ENCODE measurements at regions not wholly inside any gene's neighbourhood (a gene's known extent, or its start where the extent isn't known, plus 50 kb on each side); places are given as distances from the start of the nearest gene placed in this dataset.
"Not testable (repeated sequence)": the region's sequence is repeated elsewhere in the genome, so short reads cannot be mapped to it uniquely, and the experiment has no call there.

DNA sequence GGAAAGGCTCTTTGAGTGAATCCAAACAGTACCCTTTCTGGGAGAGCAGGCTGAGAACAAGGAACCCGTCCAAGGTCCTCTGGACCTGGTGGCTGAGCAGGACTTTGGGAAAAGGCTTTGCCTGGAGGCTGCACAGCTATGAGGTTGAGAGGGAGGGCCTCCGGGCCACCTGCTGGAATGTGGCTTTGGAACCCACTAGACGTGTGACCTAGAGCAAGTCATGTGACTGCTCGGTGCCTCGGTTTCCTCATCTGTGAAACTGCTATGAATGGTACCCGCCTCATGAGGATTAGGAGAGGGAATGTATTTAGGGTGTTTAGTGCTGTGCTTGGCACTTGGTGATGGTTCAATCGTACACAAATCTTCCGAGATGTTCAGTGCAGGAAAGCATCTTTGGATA, 50.4 kb downstream of the HAPSTR1 start:
- DNase-seq: no peak

DNA sequence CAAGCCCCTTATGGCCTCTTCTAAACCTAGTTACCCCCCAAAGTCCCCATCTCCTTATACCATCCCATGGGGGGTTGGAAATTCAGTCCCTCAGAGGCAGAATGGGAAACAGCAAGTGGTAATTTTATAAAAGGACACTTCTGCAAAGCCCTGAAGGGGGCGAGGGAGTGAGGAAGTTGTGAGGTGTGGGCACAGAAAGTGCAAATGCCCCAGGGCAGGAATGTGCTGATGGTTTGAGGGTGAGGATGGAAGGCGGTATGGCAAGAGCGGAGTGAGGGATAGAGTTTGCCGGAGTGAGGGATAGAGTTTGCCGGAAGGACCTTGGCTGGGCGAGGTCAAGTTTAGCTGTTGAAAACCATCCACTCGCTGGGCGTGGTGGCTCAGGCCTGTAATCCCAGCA, 52.7 kb downstream of the HAPSTR1 start:
- DNase-seq: no peak

DNA sequence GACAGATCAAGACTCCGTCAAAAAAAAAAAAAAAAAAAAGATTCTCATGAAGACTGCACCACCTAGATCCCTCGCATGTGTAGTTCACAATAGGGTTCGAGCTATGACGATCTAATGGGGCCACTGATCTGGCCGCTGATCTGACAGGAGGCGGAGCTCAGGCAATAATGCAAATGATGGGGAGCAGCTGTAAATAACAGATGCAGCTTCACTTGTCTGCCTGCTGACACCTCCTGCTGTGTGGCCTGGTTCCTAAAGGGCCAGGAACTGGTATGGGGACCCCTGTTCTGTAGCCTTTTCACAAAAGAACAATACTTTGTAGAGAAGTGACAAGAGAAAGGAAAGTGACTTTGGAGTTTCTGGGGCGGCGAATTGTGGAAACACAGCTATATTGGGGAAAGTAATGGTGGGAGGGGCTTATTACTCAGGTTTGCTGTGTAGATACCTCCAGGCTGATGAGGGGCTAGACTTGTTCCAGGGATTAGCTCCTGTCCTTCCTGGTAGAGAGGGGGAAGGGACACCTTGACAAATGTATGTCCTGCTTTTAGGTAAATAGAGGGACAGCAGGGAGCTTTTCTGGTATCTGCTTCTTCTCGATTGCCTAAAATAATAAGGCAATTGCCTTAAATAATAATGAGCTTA, 57.1 kb downstream of the HAPSTR1 start:
- DNase-seq: no peak

DNA sequence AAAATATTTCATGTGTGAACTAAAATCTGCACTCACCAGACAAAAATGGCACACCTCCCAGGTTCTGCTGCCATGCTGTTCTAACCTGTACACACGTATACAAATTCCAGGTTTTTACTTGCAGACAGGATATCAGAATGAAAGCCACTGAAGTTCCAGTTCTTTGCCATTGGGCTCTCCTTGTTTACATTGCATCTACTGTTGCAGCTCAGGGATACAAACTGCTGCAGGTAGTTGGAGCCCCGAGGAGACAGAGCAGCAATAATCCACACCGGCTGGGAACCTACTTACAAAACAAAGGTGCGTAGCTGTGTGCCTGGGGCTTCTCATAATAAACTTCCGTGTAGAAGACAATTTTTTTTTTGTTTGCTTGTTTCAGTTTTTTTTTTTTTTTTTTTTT, 59.6 kb downstream of the HAPSTR1 start:
- no peak for DNase-seq

DNA sequence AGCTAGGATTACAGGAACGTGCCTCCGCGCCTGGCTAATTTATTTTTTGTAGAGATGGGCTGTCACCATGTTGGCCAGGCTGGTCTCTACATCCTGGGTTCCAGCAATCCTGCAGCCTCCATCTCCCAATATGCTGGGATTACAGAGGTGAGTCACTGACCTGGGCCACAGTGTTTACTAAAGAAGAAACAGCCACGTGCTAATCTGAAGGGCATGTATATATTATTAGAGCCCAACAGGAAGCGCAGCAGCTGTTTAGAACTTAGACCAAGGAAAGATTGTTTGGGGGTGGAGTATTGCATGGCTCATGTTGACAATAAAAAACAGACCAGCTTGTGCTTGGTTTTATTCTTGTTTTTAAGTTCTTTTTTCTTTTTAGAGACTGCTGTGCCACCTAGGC, 60.2 kb downstream of the HAPSTR1 start:
- no peak for DNase-seq

DNA sequence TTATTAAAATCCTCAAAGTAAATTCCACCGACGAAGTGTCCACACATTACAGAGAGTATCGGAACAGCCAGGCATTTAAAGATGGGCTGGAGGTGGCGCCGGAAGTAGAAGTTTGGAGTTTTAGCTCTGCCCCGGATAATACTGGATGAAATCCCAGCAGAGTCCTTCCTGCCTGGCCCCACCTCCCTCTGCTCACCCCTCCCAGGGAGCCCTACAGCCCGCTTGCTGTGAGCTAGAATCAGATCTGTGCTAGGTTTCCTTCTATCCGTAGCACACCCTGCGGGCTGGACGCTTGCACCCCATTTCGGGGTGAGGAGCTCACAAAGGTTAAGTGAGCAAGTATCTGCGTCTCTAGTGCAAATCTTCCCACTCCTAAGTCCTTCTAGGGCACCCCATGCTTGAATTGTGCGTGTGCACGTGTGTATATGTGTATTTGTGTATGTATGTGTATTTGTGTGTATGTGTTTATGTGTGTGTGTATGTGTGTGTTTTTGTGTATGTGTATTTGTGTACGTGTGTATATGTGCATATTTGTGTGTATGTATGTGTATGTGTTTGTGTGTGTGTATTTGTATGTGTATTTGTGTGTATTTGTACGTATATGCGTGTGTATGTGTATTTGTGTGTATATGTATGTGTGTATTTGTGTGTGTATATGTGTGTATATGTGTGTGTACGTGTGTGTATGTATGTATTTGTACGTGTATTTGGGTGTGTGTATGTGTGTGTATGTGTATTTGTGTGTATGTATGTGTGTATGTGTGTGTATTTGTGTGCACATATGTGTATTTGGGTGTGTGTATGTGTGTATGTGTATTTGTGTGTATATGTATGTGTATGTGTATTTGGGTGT, 61.4 kb downstream of the HAPSTR1 start:
- DNase-seq: no peak

DNA sequence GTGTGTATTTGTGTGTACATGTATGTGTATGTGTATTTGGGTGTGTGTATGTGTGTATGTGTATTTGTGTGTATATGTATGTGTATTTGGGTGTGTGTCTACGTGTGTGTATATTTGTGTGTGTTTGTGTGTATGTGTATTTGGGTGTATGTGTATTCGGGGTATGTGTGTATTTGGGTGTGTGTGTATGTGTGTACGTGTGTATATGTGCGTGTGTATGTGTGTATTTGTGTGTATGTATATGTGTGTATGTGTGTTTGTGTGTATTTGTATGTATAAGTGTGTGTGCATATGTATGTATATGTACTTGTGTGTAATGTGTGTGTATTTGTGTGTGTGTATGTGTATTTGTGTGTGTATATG, 62.0 kb downstream of the HAPSTR1 start:
- no peak for DNase-seq

DNA sequence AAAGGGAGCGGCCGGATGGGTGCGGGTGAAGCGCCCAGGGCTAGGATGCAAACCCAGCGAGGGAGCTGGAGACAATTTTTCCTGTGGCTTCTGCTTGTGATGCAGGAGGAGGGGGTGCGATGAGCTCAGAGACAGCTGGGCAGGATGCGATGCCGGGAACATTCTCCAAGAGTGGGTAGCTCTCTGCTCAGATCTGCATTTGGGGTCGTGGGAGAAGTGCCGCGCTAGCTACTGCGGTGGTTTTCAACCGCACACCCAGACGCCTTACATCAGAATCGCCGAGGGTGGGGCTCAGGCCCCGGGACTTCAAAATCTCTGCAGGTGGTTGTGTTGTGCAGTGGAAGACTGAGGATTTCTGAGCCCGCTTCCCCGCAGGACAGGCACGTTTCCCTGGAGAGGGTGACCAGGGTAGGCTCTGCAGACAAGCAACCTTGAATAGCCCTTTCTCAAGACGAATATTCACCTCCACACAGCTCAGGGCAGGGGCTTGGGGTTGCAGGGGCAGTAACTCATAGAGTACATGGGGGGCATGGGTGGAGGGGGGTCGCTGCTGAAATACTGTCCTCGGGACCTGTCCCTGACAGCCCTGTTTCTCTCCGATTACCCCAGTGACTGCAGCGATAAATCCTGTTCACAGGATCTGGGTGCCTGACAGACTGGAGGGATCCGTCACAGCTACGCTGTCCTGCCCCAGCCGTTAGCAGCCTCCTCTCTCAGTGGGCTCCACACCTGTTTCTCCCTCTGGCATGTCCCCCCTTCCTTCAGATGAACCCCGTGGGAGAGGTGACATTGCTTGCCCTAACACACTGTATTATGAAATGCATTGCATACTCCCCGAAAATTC, 63.3 kb downstream of the HAPSTR1 start:
- no peak for DNase-seq

DNA sequence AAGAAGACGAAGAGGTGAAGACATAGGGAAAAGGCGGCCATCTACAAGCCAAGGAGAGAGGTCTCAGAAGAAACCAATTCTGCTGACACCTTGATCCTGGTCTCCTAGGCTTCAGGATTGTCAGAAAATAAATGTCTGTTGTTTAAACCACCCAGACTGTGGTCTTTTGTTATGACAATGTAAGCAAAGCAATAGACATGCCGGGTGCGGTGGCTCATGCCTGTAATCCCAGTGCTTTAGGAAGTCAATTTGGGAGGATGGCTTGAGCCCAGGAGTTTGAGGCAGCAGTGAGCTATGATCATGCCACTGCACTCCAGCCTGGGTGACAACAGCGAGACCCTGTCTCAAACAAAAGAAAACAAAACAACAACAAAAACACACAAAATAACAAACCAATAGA, 64.4 kb downstream of the HAPSTR1 start:
- no peak for DNase-seq

DNA sequence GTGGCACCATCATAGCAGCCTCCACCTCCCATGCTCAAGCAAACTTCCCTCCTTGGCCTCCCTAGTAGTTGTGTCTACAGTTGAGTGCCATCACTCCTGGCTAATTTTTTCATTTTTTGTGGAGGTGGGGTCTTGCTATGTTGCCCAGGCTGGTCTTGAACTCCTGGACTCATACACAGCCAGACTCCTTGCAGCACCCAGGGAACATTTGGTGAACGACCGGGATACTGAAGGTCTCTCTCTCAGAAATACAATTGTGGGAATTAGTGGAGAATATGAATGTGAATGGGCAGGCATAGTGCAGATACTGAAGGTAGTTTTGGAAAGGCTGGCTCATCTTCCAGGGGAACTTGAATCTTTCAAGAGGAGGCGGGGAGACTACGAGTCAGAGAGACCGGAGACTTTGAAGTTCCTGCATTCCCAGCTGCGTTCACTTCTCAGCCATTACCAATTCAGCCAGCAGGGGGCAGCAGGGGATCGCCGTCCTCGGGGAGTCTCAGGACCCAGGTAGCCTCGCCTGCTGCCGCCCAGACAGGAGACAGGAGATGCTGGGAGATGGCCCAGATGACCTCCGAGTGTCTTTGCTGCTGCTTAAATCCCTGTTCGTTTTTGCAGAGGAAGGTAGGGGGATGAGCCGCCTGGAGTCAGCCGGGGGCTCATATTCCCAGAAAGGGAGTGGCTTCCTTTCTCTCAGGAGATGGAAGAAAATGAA, 68.6 kb downstream of the HAPSTR1 start:
- DNase-seq: peak; percentile 16

DNA sequence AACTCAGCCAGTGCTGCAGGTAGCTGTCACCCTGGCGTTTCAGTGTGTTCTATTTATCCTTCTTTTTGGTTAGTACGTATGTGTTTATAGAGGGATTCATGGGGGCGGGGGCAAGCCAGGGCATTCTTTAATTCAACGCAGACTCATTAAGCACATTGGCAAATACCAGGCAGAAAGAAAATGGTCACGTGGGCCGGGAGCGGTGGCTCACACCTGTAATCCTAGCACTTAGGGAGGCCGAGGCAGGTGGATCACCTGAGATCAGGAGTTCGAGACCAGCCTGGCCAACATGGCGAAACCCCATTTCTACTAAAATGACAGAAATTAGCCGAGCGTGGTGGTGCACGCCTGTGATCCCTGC, 69.1 kb downstream of the HAPSTR1 start:
- no peak for DNase-seq

DNA sequence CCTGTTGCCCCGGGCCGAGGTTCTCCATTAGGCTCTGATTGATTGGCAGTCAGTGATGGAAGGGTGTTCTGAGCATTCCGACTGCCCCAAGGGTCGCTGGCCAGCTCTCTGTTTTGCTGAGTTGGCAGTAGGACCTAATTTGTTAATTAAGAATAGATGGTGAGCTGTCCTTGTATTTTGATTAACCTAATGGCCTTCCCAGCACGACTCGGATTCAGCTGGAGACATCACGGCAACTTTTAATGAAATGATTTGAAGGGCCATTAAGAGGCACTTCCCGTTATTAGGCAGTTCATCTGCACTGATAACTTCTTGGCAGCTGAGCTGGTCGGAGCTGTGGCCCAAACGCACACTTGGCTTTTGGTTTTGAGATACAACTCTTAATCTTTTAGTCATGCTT, 74.2 kb downstream of the HAPSTR1 start:
- DNase-seq: no peak

DNA sequence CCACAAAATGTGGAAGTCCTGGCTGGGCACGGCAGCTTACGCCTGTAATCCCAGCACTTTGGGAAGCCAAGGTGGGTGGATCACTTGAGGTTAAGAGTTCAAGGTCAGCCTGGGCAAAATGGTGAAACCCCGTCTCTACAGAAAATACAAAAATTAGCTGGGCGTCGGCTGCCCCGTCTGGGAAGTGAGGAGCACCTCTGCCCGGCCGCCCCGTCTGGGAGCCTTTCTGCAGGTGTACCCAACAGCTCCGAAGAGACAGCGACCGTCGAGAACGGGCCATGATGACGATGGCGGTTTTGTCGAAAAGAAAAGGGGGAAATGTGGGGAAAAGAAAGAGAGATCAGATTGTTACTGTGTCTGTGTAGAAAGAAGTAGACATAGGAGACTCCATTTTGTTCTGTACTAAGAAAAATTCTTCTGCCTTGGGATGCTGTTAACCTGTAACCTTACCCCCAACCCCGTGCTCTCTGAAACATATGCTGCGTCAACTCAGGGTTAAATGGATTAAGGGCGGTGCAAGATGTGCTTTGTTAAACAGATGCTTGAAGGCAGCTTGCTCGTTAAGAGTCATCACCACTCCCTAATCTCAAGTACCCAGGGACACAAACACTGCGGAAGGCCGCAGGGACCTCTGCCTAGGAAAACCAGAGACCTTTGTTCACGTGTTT, 75.0 kb downstream of the HAPSTR1 start:
- DNase-seq: not testable (repeated sequence)

DNA sequence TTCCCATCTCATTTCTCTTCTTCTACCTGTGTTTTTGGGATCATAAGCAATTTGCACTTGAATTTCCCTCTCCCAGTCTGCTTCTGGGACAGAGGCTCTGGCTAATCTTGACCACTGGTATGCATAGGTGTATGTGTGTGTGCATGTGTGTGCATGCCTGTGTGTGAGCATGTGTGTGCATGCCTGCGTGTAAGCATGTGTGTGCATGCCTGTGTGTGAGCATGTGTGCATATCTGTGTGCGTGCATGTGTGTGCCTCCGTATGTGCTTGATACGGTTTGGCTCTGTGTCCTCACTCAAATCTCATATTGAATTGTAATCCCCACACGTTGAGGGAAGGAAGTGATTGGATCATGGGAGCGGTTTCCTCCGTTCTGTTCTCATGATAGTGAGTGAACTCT, 77.7 kb downstream of the HAPSTR1 start:
- DNase-seq: no peak

DNA sequence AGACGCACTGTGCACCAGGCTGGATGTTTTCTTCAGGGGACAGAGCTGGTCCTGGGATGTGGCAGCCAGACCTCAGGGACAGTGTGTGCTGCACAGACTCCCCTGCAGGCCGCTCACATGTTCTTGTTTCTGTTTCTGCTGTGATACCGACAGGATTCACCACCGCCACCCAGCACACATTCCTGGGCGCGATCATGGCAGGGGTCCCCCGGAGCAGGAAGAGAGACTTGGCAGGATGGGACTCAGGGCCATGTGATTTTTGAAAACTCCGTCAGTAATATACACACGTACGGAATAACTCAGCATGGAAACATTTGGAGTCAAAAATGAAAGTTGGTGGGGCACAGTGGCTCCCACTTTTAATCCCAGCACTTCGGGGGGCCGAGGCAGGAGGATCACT, 79.0 kb downstream of the HAPSTR1 start:
- no peak for DNase-seq

DNA sequence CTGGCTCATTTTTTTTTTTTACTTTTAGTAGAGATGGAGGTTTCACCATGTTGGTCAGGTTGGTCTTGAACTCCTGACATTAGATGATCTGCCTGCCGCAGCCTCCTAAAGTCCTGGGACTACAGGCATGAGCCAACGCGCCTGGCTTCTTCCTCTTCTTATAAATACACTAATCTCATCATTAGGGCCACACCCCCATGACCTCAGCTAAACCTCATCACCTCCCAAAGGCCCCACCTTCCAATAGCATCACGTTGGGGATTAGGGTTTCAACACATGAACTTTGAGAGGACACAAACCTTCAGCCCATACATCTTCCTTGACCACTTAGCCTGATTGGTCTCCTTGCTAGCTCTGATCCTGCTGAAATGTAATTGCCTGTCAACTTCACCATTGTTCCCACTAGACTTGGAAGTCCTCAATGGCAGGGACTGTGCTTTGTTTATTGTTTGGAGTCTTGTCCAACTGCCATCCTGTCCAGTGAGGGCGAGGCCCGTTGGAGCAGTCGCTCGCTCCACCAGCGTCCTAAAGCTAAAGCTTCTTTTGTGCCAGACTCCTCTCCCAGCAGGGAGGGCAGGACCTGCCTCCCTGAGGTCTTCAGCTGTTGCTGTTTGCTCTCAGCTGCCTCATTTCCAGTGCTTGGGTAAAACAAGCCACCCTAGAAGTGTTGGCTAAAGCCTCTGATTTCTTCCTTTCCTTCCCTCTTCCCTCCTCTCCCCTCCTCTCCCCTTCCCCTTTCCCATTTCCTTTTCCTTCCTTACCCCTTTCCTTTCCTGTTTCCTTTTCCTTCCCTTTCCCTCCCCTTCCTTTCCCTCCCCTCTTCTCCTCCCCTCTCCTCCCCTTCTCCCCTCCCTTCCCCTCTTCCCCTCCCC, 85.3 kb downstream of the HAPSTR1 start:
- DNase-seq: no peak

DNA sequence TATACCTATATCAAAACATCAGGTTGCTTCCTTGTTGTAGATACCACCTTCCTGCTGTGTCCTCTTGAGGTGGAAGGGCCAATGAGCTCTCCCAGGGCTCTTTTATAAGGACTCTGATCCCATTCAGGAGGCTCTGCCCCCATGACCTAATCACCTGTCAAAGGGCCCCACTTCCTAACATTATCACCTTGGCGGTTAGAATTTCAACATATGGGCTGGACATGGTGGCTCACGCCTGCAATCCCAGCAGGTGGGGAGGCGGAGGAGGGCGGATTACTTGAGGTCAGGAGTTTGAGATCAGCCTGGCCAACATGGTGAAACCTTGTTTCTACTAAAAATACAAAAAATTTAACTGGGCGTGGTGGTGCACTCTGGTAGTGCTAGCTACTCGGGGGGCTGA, 86.4 kb downstream of the HAPSTR1 start:
- DNase-seq: no peak

DNA sequence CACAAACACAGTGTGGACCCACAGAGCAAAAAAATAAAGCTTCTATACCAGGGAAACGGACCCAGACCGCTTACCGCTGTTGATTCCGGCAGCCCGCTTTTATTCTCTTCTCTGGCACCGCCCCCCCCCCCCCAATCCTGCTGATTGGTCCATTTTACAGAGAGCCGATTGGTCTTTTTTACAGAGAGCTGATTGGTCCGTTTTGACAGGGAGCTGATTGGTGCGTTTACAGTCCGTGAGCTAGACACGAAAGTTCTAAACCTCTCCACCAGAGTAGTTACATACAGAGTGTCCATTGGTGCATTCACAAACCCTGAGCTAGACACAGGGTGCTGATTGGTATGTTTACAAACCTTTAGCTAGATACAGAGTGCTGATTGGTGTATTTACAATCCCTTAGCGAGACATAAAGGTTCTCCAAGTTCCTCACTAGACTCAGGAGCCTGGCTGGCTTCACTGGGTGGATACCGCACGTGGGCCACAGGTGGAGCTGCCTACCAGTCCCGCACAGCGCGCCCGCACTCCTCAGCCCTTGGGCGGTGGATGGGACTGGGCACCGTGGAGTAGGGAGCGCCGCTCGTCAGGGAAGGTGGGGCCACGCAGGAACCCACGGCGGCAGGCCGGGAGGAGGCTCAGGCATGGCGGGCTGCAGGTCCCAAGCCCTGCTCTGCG, 92.4 kb downstream of the HAPSTR1 start:
- DNase-seq: no peak

DNA sequence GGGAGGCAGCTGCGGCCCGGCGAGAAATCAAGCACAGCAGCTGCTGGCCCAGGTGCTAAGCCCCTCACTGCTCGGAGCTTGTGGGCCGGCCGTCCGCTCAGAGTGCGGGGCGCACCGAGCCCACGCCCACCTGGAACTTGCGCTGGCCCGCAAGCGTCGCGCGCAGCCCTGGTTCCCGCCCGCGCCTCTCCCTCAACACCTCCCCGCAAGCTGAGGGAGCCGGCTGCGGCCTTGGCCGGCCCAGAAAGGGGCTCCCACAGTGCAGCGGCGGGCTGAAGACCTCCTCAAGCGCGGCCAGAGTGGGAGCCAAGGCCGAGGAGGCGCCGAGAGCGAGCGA, 92.9 kb downstream of the HAPSTR1 start:
- no peak for DNase-seq

DNA sequence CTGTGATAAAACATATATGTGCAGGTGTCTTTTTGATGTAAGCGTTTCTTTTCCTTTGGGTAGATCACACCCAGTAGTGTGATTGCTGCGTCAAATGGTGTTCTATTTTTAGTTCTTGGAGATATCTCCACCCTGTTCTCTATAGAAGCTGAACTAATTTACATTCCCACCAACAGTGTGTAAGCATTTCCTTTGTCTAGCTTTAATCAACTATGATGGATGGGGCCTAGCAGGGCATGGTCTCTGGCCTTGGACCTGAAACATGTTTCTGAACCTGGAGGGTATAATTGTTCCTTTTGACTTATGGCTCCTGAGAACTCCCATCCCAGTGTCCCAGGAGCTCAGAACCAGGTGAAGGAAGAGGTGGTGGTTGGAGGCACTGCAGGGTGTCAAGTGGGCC, 93.9 kb downstream of the HAPSTR1 start:
- no peak for DNase-seq
